PC-3 (cell line): ENCODE measurements at regions not wholly inside any gene's neighbourhood (a gene's known extent, or its start where the extent isn't known, plus 50 kb on each side); places are given as distances from the start of the nearest gene placed in this dataset.

ENCODE experiments used
- EZH2 ChIP-seq: fragments of 300-600 bp; sonication (generic); IDR thresholded peaks from one replicate; pipeline ENCODE4 v1.6.1; 2017; ENCODE audit warnings: antibody characterized with exemption, mild to moderate bottlenecking, low read length; ENCODE audit not compliant: unreplicated experiment
- TF ChIP-seq, protein P1 (sequence below): fragments of 300-600 bp; sonication (generic); conservative IDR thresholded peaks from 2 replicates; pipeline ENCODE4 v1.5.1; 2017; ENCODE audit warnings: antibody characterized with exemption, low read depth, mild to moderate bottlenecking, low read length

DNA sequence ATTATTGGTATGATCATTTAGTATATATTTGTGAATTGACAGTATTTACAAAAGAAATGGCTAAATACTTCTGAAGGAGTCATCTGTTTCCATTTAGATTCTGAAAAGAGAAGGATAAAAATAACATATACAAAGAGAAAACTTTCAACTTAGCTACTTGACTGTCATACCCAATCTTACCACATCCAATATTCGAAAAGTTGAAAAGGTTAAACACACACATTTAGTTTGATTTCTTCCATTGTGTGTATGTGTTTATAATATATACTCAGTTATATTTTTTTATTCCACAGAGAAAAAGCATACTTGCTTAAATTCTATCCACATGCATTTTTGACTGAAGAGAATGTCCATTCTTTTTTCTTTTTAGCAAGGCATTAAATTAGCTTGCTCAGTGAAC lies 470.7 kb downstream of the TFEC start:
- TF ChIP-seq EZH2 = no peak
- TF ChIP-seq, protein P1, sequence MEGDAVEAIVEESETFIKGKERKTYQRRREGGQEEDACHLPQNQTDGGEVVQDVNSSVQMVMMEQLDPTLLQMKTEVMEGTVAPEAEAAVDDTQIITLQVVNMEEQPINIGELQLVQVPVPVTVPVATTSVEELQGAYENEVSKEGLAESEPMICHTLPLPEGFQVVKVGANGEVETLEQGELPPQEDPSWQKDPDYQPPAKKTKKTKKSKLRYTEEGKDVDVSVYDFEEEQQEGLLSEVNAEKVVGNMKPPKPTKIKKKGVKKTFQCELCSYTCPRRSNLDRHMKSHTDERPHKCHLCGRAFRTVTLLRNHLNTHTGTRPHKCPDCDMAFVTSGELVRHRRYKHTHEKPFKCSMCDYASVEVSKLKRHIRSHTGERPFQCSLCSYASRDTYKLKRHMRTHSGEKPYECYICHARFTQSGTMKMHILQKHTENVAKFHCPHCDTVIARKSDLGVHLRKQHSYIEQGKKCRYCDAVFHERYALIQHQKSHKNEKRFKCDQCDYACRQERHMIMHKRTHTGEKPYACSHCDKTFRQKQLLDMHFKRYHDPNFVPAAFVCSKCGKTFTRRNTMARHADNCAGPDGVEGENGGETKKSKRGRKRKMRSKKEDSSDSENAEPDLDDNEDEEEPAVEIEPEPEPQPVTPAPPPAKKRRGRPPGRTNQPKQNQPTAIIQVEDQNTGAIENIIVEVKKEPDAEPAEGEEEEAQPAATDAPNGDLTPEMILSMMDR = no peak
